A549 (cell line): ENCODE measurements at regions not wholly inside any gene's neighbourhood (a gene's known extent, or its start where the extent isn't known, plus 50 kb on each side); places are given as distances from the start of the nearest gene placed in this dataset.

ENCODE experiments used
- HOXA7 ChIP-seq: fragments of 250-450 bp; sonication (Bioruptor Pico); IDR thresholded peaks from 2 replicates; pipeline ENCODE4 v1.5.0; 2020; ENCODE audit warnings: mild to moderate bottlenecking, moderate library complexity
- POLR2A ChIP-seq: IDR thresholded peaks from 2 replicates; pipeline ENCODE4 v1.6.1; 2012; ENCODE audit warnings: mild to moderate bottlenecking, low read length
- RAD21 ChIP-seq, 2 experiments: fragments of >200 bp in 1 of 2; sonication (Bioruptor Twin) in 1 of 2; formaldehyde crosslinking in 1 of 2; IDR thresholded peaks in 1 of 2; conservative IDR thresholded peaks in 1 of 2; 2 replicates in 1 of 2; 3 replicates in 1 of 2; pipeline ENCODE4 v1.6.1; 2012 to 2018; ENCODE audit warnings: inconsistent platforms in 1 of 2
- TF ChIP-seq, protein P1 (sequence below): fragments of >200 bp; sonication (Bioruptor Twin); formaldehyde crosslinking; IDR thresholded peaks from 3 replicates; pipeline ENCODE4 v1.5.1; 2016
- TF ChIP-seq, protein P2 (sequence below): fragments of >200 bp; sonication (Bioruptor Twin); formaldehyde crosslinking; IDR thresholded peaks from 3 replicates; pipeline ENCODE4 v1.6.1; 2016
- TF ChIP-seq, protein P3 (sequence below): IDR thresholded peaks from 2 replicates; pipeline ENCODE4 v1.6.1; 2012

DNA sequence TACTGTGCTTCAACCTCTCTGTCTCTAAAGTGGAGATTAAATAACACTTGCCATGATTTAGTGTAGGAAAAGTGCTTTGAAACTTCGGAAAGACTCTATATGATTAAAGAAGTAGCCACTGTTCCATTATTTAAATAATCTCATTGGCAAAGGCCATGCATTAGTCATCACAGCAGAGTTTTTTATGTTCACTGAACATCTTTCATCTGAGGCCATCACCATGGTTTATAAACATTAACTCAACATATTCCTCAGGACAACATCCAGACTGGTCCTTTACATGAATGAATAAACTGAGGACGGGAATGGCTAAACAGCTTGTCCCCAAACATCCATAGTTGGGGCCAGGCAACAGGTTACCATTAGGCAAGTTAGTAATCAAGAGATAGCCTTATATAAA lies 124.6 kb upstream of the FRMD6 start:
- TF ChIP-seq POLR2A, result no peak
- TF ChIP-seq HOXA7 (CRISPR knock-in tag), result no peak
- TF ChIP-seq RAD21 (conservative IDR thresholded peaks at IDR 0.05 in 1 of 2, IDR thresholded peaks at IDR 0.05 in 1 of 2), result no peak
- TF ChIP-seq, protein P1, sequence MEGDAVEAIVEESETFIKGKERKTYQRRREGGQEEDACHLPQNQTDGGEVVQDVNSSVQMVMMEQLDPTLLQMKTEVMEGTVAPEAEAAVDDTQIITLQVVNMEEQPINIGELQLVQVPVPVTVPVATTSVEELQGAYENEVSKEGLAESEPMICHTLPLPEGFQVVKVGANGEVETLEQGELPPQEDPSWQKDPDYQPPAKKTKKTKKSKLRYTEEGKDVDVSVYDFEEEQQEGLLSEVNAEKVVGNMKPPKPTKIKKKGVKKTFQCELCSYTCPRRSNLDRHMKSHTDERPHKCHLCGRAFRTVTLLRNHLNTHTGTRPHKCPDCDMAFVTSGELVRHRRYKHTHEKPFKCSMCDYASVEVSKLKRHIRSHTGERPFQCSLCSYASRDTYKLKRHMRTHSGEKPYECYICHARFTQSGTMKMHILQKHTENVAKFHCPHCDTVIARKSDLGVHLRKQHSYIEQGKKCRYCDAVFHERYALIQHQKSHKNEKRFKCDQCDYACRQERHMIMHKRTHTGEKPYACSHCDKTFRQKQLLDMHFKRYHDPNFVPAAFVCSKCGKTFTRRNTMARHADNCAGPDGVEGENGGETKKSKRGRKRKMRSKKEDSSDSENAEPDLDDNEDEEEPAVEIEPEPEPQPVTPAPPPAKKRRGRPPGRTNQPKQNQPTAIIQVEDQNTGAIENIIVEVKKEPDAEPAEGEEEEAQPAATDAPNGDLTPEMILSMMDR, result no peak
- TF ChIP-seq, protein P2, sequence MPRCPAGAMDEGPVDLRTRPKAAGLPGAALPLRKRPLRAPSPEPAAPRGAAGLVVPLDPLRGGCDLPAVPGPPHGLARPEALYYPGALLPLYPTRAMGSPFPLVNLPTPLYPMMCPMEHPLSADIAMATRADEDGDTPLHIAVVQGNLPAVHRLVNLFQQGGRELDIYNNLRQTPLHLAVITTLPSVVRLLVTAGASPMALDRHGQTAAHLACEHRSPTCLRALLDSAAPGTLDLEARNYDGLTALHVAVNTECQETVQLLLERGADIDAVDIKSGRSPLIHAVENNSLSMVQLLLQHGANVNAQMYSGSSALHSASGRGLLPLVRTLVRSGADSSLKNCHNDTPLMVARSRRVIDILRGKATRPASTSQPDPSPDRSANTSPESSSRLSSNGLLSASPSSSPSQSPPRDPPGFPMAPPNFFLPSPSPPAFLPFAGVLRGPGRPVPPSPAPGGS, result no peak
- TF ChIP-seq, protein P3, sequence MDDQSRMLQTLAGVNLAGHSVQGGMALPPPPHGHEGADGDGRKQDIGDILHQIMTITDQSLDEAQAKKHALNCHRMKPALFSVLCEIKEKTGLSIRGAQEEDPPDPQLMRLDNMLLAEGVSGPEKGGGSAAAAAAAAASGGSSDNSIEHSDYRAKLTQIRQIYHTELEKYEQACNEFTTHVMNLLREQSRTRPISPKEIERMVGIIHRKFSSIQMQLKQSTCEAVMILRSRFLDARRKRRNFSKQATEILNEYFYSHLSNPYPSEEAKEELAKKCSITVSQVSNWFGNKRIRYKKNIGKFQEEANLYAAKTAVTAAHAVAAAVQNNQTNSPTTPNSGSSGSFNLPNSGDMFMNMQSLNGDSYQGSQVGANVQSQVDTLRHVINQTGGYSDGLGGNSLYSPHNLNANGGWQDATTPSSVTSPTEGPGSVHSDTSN, result no peak
